NCI-H2196 (cell line): ENCODE measurements at regions not wholly inside any gene's neighbourhood (a gene's known extent, or its start where the extent isn't known, plus 50 kb on each side); places are given as distances from the start of the nearest gene placed in this dataset.

Source experiments
- DNase-seq: peaks from one replicate; lab custom pipeline; 2025; ENCODE audit not compliant: unreplicated experiment; lab: John Stamatoyannopoulos, UW

GRCh38 chr15:66927201-66928077 lies 138.0 kb upstream of the SMAD3 start:
- DNase-seq, result no peak

- no peak for DNase-seq
These were observed 137.3 kb upstream of the SMAD3 start for GRCh38 chr15:66928101-66928500.

GRCh38 chr15:66928784-66929183 lies 136.6 kb upstream of the SMAD3 start:
- no peak for DNase-seq

GRCh38 chr15:66929843-66930402 lies 135.5 kb upstream of the SMAD3 start:
- no peak for DNase-seq

- peak; percentile 22 for DNase-seq
These were observed 133.4 kb upstream of the SMAD3 start for GRCh38 chr15:66931768-66932633.

- no peak for DNase-seq
These were observed 132.8 kb upstream of the SMAD3 start for GRCh38 chr15:66932634-66933024.

- DNase-seq, result no peak
These were observed 131.2 kb upstream of the SMAD3 start for GRCh38 chr15:66933932-66934867.

- DNase-seq, result no peak
These were observed 130.4 kb upstream of the SMAD3 start for GRCh38 chr15:66934868-66935520.

- DNase-seq, result no peak
These were observed 129.7 kb upstream of the SMAD3 start for GRCh38 chr15:66935688-66936087.

GRCh38 chr15:66936109-66936860 lies 129.1 kb upstream of the SMAD3 start:
- DNase-seq, result no peak

- no peak for DNase-seq
These were observed 128.4 kb upstream of the SMAD3 start for GRCh38 chr15:66936861-66937582.

- DNase-seq, result no peak
These were observed 127.8 kb upstream of the SMAD3 start for GRCh38 chr15:66937588-66937987.

- no peak for DNase-seq
These were observed 127.1 kb upstream of the SMAD3 start for GRCh38 chr15:66938114-66938830.

GRCh38 chr15:66939016-66939415 lies 126.4 kb upstream of the SMAD3 start:
- no peak for DNase-seq

- no peak for DNase-seq
These were observed 125.9 kb upstream of the SMAD3 start for GRCh38 chr15:66939451-66940023.

GRCh38 chr15:66940368-66940767 lies 125.0 kb upstream of the SMAD3 start:
- no peak for DNase-seq

GRCh38 chr15:66941108-66941711 lies 124.2 kb upstream of the SMAD3 start:
- DNase-seq, result no peak
